ENCODE measurements at regions not wholly inside any gene's neighbourhood (a gene's known extent, or its start where the extent isn't known, plus 50 kb on each side); places are given as distances from the start of the nearest gene placed in this dataset.
"Not testable (repeated sequence)": the region's sequence is repeated elsewhere in the genome, so short reads cannot be mapped to it uniquely, and the experiment has no call there.

DNA sequence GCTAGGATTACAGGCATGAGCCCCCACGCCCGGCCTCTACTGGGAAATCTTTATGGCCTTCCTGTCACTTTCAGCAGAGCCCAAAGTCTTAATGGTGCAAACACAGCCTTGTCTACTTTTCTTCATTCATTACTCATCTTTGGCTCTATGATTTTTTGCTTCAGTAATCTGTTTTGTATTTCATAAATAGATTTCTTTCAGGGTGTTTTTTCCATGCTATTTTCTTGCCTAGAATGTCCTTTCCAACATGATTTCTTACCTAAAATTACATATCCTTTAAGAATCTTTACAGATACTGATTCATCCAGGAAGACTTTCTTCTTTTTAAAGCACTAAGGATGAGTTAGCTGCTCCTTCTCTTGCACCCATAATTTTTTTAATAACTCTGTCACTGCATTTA is 213.0 kb downstream of the TAF11L14 start:
- no peaks in the 10 kb centered on the region for H3K4me1 ChIP-seq (ENCODE audit: control insufficient read depth, insufficient read depth, low read length)
- H3K27me3 ChIP-seq (ENCODE audit: control insufficient read depth, insufficient read depth, low read length), result no peaks in the 10 kb centered on the region
- H3K36me3 ChIP-seq (ENCODE audit: control insufficient read depth, insufficient read depth, low read length), result no peaks in the 10 kb centered on the region
- H3K4me3 ChIP-seq (ENCODE audit: low read depth, low read length), result no peak overlapping the region
- H3K27ac ChIP-seq (ENCODE audit: low read depth, low read length), result no peak overlapping the region
- no peak overlapping the region for H3K9ac ChIP-seq (ENCODE audit: low read depth, low read length)
- no peaks in the 10 kb centered on the region for H3K9me3 ChIP-seq (ENCODE audit: control insufficient read depth, insufficient read depth, low read length)

DNA sequence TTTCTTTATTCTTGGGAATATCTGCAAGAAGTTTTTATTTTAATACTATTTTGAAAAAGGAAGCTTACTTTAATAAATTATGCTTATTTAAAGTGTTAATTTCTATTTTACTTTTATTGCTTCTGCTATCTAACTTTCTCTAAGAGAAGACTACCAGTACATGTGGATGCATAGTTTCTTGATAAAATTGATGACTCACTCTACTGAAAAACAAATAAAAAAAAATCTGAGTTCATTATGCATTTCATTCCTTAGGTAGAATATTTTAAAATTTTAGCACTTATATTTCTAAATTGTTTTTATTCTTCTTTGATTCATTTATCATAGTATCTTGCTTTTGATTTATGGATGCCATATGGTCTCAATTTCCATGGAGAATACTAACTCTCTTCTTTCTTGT is 217.9 kb downstream of the TAF11L14 start:
- Histone ChIP-seq H3K36me3 (ENCODE audit: control insufficient read depth, insufficient read depth, low read length) (no peaks in the 10 kb centered on the region), H3K4me3 (ENCODE audit: low read depth, low read length) (no peak overlapping the region), H3K9ac (ENCODE audit: low read depth, low read length) (no peak overlapping the region), H3K27me3 (ENCODE audit: control insufficient read depth, insufficient read depth, low read length) (no peaks in the 10 kb centered on the region), H3K9me3 (ENCODE audit: control insufficient read depth, insufficient read depth, low read length) (no peaks in the 10 kb centered on the region), H3K27ac (ENCODE audit: low read depth, low read length) (no peak overlapping the region), H3K4me1 (ENCODE audit: control insufficient read depth, insufficient read depth, low read length) (no peaks in the 10 kb centered on the region)

DNA sequence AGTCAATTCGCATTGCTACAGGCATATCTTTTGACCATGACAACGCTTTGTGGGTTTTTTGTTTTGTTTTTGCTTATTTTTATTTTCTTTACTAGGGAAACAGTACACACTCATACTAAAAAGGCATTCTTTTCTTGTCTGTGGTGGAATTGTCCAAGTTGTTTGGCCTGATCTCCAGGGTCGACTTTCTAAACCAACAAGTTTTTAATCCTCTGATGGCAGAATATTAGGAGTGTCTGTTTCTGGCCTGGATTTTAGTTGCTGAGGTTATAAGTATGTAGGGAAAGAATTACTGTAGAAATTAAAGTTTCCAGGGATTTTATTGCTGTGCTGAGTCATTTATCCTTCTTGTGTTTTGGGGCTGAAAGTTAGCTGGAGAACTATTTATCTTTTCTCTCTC is 218.5 kb downstream of the TAF11L14 start:
- H3K9ac ChIP-seq (ENCODE audit: low read depth, low read length), result no peak overlapping the region
- no peaks in the 10 kb centered on the region for H3K27me3 ChIP-seq (ENCODE audit: control insufficient read depth, insufficient read depth, low read length)
- no peak overlapping the region for H3K4me3 ChIP-seq (ENCODE audit: low read depth, low read length)
- H3K36me3 ChIP-seq (ENCODE audit: control insufficient read depth, insufficient read depth, low read length), result no peaks in the 10 kb centered on the region
- no peaks in the 10 kb centered on the region for H3K4me1 ChIP-seq (ENCODE audit: control insufficient read depth, insufficient read depth, low read length)
- H3K9me3 ChIP-seq (ENCODE audit: control insufficient read depth, insufficient read depth, low read length), result no peaks in the 10 kb centered on the region
- no peak overlapping the region for H3K27ac ChIP-seq (ENCODE audit: low read depth, low read length)

DNA sequence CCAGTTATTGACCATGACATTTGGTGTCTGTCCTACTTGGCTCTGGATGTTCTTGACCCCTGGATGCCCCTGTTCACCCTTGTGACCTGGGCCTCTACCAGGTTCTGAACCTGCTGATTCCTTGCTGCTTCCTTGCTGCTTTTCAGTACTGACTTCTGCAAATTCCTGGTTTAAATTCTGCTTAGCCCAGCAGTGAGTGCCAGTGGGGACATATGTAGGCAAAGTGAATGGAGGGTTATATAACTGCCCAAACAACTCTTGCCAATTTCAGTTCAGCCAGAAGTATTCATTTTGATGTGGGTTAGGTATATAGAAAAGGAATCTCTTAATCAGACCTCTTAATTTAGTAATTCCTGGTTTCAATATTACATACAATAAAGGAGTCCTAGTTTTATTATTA is 220.6 kb downstream of the TAF11L14 start:
- Histone ChIP-seq H3K4me1 (ENCODE audit: control insufficient read depth, insufficient read depth, low read length) (no peaks in the 10 kb centered on the region), H3K27ac (ENCODE audit: low read depth, low read length) (no peak overlapping the region), H3K36me3 (ENCODE audit: control insufficient read depth, insufficient read depth, low read length) (no peaks in the 10 kb centered on the region), H3K4me3 (ENCODE audit: low read depth, low read length) (no peak overlapping the region), H3K27me3 (ENCODE audit: control insufficient read depth, insufficient read depth, low read length) (no peaks in the 10 kb centered on the region), H3K9ac (ENCODE audit: low read depth, low read length) (no peak overlapping the region), H3K9me3 (ENCODE audit: control insufficient read depth, insufficient read depth, low read length) (no peaks in the 10 kb centered on the region)

DNA sequence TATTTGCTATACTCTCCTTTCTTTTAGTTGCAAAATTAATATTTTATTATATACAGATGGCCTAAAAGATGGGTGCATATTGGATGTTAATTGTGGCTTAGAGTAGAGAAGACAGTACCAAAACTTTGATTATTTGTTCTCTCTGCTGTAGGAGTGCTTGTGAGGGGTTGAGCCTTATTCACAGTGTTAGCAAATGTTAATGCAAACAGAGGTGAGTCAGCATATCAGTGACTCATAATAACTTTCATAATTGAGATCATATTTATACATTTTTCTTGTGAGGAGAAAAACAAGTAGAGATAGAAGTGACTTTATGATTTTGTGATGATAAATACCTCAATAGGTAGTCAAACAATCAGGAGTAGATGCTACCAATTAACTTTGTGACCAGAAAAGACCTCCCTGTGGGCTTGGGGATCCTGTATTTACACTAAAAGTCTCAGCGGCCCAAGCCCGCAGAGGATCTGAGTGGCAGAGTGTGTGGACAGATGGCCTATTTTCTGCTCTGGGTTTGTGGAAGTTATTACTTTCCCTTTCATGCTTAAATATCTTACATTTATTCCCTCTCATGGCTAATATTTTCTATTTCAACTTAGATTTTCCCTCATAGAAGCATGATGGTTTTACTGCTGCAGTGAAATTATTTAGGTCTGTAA is 226.5 kb downstream of the TAF11L14 start:
- H3K36me3 ChIP-seq (ENCODE audit: control insufficient read depth, insufficient read depth, low read length), result no peaks in the 10 kb centered on the region
- no peak overlapping the region for H3K4me3 ChIP-seq (ENCODE audit: low read depth, low read length)
- no peaks in the 10 kb centered on the region for H3K4me1 ChIP-seq (ENCODE audit: control insufficient read depth, insufficient read depth, low read length)
- H3K27ac ChIP-seq (ENCODE audit: low read depth, low read length), result no peak overlapping the region
- H3K27me3 ChIP-seq (ENCODE audit: control insufficient read depth, insufficient read depth, low read length), result no peaks in the 10 kb centered on the region
- peaks cover 9% of the 10 kb centered on the region for H3K9me3 ChIP-seq (ENCODE audit: control insufficient read depth, insufficient read depth, low read length)
- H3K9ac ChIP-seq (ENCODE audit: low read depth, low read length), result no peak overlapping the region

DNA sequence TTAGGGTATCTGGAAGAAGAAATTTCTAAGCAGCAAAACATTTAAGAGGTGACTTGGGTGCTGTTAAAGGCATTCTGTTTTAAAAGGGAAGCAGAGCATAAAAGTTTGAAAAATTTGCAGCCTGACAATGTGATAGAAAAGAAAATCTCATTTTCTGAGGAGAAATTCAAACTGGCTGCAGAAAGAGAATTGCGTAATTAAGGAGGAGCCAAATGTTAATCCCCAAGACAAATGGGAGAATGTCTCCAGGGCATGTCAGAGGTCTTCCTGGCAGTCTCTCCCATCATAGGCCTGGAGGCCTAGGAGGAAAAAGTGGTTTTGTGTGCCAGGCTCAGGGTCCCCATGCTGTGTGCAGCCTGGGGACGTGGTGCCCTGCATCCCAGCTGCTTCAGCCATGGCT is 230.6 kb downstream of the TAF11L14 start:
- not testable (repeated sequence) for H3K36me3 ChIP-seq (ENCODE audit: control insufficient read depth, insufficient read depth, low read length); H3K4me3 ChIP-seq (ENCODE audit: low read depth, low read length); H3K27me3 ChIP-seq (ENCODE audit: control insufficient read depth, insufficient read depth, low read length); H3K9me3 ChIP-seq (ENCODE audit: control insufficient read depth, insufficient read depth, low read length); H3K9ac ChIP-seq (ENCODE audit: low read depth, low read length); H3K4me1 ChIP-seq (ENCODE audit: control insufficient read depth, insufficient read depth, low read length); H3K27ac ChIP-seq (ENCODE audit: low read depth, low read length)

DNA sequence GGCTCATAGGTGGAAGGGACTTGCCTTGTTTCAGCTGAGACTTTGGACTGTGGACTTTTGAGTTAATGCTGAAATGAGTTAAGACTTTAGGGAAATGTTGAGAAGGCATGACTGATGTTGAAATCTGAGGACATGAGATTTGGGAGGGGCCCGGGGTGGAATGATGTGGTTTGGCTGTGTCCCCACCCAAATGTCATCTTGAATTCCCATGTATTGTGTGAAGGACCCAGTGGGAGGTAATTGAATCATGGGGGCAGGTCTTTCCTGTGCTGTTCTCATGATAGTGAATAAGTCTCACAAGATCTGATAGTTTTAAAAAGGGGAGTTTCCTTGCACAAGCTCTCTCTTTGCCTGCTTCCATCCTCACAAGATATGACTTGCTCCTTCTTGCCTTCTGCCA is 231.7 kb downstream of the TAF11L14 start:
- H3K27me3 ChIP-seq (ENCODE audit: control insufficient read depth, insufficient read depth, low read length); H3K4me1 ChIP-seq (ENCODE audit: control insufficient read depth, insufficient read depth, low read length); H3K9me3 ChIP-seq (ENCODE audit: control insufficient read depth, insufficient read depth, low read length); H3K36me3 ChIP-seq (ENCODE audit: control insufficient read depth, insufficient read depth, low read length); H3K27ac ChIP-seq (ENCODE audit: low read depth, low read length); H3K4me3 ChIP-seq (ENCODE audit: low read depth, low read length); H3K9ac ChIP-seq (ENCODE audit: low read depth, low read length): not testable (repeated sequence)

DNA sequence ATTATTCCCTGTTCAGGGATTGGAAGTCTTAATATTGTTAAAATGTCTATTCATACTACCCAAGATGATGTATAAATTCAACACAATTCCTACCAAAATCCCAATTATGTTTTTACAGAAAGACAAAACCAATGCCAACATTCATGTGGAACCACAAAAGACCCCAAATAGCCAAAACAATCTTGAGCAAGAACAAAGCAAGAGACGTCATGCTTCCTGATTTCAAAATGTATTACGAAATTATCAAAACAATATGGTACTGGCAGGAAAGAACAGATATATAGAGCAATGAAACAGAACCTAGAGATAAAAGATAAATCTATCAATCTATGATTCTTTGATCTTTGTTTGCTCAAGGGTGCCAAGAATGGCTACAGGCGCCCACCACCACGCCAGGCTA is 237.9 kb downstream of the TAF11L14 start:
- Histone ChIP-seq H3K4me1 (ENCODE audit: control insufficient read depth, insufficient read depth, low read length) (0 out of 2 replicates have a peak, but pooled peaks cover 2% of the 10 kb centered on the region), H3K27me3 (ENCODE audit: control insufficient read depth, insufficient read depth, low read length) (no peaks in the 10 kb centered on the region), H3K36me3 (ENCODE audit: control insufficient read depth, insufficient read depth, low read length) (no peaks in the 10 kb centered on the region), H3K9ac (ENCODE audit: low read depth, low read length) (no peak overlapping the region), H3K9me3 (ENCODE audit: control insufficient read depth, insufficient read depth, low read length) (no peaks in the 10 kb centered on the region; the same call in 1 of the 2 replicates), H3K27ac (ENCODE audit: low read depth, low read length) (no peak overlapping the region), H3K4me3 (ENCODE audit: low read depth, low read length) (no peak overlapping the region)

DNA sequence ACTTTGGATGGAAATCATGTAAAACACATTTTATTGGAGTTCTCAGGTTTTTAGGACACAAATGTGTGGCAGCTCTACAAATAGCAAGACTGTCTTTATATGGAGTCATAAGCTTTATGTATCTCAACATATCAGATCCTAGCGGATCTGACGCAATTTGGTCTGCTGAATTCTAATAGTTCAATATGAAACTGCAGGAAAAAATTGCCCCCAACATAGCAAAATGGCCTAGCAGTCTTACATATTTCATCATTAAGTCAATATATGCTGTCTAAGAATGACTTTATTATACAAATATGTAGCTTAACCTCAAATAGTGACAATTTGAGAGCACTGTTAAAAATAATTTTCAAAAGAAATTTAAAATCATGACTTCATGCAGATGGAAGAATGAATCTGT is 244.3 kb downstream of the TAF11L14 start:
- no peaks in the 10 kb centered on the region for H3K9me3 ChIP-seq (ENCODE audit: control insufficient read depth, insufficient read depth, low read length)
- no peak overlapping the region for H3K27ac ChIP-seq (ENCODE audit: low read depth, low read length)
- no peak overlapping the region for H3K9ac ChIP-seq (ENCODE audit: low read depth, low read length)
- no peaks in the 10 kb centered on the region for H3K27me3 ChIP-seq (ENCODE audit: control insufficient read depth, insufficient read depth, low read length)
- 0 out of 2 replicates have a peak, but pooled peaks cover 3% of the 10 kb centered on the region for H3K4me1 ChIP-seq (ENCODE audit: control insufficient read depth, insufficient read depth, low read length)
- H3K4me3 ChIP-seq (ENCODE audit: low read depth, low read length), result no peak overlapping the region
- no peaks in the 10 kb centered on the region for H3K36me3 ChIP-seq (ENCODE audit: control insufficient read depth, insufficient read depth, low read length)

DNA sequence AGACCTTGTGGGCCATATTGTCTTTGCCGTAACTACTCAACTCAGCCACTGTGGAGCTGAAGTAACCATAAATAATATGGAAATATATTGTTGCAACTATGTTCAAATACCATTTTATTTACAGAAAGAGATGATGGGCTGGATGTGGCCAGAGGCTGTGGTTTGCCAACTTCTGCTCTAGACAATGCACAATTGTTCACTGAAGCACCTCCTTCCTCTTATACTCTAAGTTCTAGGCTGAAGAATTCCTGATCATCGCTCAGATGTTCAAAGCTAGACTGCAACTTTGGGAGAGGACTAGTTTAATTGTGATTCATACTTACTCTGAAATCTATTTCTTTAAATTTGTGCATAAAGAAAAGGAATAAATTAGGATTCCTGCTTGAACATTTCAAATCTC is 245.0 kb downstream of the TAF11L14 start:
- Histone ChIP-seq H3K4me1 (ENCODE audit: control insufficient read depth, insufficient read depth, low read length) (0 out of 2 replicates have a peak, but pooled peaks cover 3% of the 10 kb centered on the region), H3K27me3 (ENCODE audit: control insufficient read depth, insufficient read depth, low read length) (no peaks in the 10 kb centered on the region), H3K4me3 (ENCODE audit: low read depth, low read length) (no peak overlapping the region), H3K9me3 (ENCODE audit: control insufficient read depth, insufficient read depth, low read length) (no peaks in the 10 kb centered on the region), H3K9ac (ENCODE audit: low read depth, low read length) (no peak overlapping the region), H3K36me3 (ENCODE audit: control insufficient read depth, insufficient read depth, low read length) (no peaks in the 10 kb centered on the region), H3K27ac (ENCODE audit: low read depth, low read length) (no peak overlapping the region)

DNA sequence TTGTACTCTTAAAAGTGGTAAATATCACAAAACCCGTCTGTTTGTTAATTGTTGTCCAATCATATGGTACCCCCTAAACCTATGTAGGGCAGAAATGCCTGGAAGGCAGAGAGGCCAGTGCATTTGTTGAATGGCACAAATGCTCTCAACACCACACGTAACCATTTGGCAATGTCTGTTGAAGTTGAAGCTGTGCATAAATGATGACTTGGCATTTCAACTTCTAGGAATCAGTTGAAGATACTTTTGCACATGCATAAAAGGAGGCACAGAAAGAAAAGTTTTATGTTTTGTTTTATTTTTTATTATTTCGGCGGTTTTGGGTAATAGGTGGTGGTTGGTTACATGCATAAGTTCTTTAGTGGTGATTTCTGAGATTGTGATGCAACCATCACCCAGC is 246.6 kb downstream of the TAF11L14 start:
- Histone ChIP-seq H3K27me3 (ENCODE audit: control insufficient read depth, insufficient read depth, low read length) (no peaks in the 10 kb centered on the region), H3K4me3 (ENCODE audit: low read depth, low read length) (no peak overlapping the region), H3K9me3 (ENCODE audit: control insufficient read depth, insufficient read depth, low read length) (no peaks in the 10 kb centered on the region), H3K36me3 (ENCODE audit: control insufficient read depth, insufficient read depth, low read length) (no peaks in the 10 kb centered on the region), H3K4me1 (ENCODE audit: control insufficient read depth, insufficient read depth, low read length) (0 out of 2 replicates have a peak, but pooled peaks cover 3% of the 10 kb centered on the region), H3K9ac (ENCODE audit: low read depth, low read length) (no peak overlapping the region), H3K27ac (ENCODE audit: low read depth, low read length) (no peak overlapping the region)
